ENCODE measurements at regions not wholly inside any gene's neighbourhood (a gene's known extent, or its start where the extent isn't known, plus 50 kb on each side); places are given as distances from the start of the nearest gene placed in this dataset.

GRCh38 chr18:29096079-29096770, 919.3 kb upstream of the CDH2 start:
- TF ChIP-seq CTCF (IDR thresholded peaks at IDR 0.05; ENCODE audit: low read depth, low read length) = no peak
- DNase-seq (ENCODE audit: extremely low read depth, low read depth) = no peak

- no peak for DNase-seq (ENCODE audit: extremely low read depth, low read depth)
- TF ChIP-seq CTCF (IDR thresholded peaks at IDR 0.05; ENCODE audit: low read depth, low read length) = no peak
These were observed 910.8 kb upstream of the CDH2 start for GRCh38 chr18:29087616-29088246.

GRCh38 chr18:29084120-29084519, 907.2 kb upstream of the CDH2 start:
- no peak for TF ChIP-seq CTCF (IDR thresholded peaks at IDR 0.05; ENCODE audit: low read depth, low read length)
- no peak for DNase-seq (ENCODE audit: extremely low read depth, low read depth)

GRCh38 chr18:29083545-29083944, 906.6 kb upstream of the CDH2 start:
- no peak for TF ChIP-seq CTCF (IDR thresholded peaks at IDR 0.05; ENCODE audit: low read depth, low read length)

GRCh38 chr18:29080946-29081345, 904.0 kb upstream of the CDH2 start:
- TF ChIP-seq CTCF (IDR thresholded peaks at IDR 0.05; ENCODE audit: low read depth, low read length) = no peak
- no peak for DNase-seq (ENCODE audit: extremely low read depth, low read depth)

More at GRCh38 chr18:29083545-29083944, 906.6 kb upstream of the CDH2 start:
- peak; percentile 22 for DNase-seq (ENCODE audit: extremely low read depth, low read depth)

GRCh38 chr18:29078273-29078672, 901.3 kb upstream of the CDH2 start:
- TF ChIP-seq CTCF (IDR thresholded peaks at IDR 0.05; ENCODE audit: low read depth, low read length) = no peak
- DNase-seq (ENCODE audit: extremely low read depth, low read depth) = no peak

- no peak for TF ChIP-seq CTCF (IDR thresholded peaks at IDR 0.05; ENCODE audit: low read depth, low read length)
- no peak for DNase-seq (ENCODE audit: extremely low read depth, low read depth)
These were observed 900.4 kb upstream of the CDH2 start for GRCh38 chr18:29077344-29077743.
